ENCODE measurements at regions not wholly inside any gene's neighbourhood (a gene's known extent, or its start where the extent isn't known, plus 50 kb on each side); places are given as distances from the start of the nearest gene placed in this dataset.

DNA sequence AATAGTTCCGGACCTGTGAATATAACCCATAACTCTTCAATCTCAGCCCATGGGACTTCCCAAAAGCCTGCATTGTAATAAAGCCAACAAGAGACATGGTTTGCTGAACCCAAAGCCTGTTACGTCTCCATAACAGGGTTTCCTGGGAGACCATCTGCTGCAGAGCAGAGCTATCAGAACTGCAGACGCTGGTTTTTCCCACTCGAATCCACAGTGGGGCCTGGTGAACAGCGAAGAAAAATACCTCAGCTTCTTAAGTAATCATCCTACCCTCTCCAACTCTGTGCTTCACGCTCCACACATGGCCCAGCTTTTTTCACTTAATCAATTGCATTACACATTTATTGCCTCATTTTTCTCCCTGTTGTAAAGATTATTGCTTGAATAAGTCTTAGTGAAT, 409.5 kb upstream of the GRIA1 start:
- no peaks in the 10 kb centered on the region for H3K4me1 Mint-ChIP-seq
- ATAC-seq (no peak), DNase-seq (no peak)
- H3K36me3 Mint-ChIP-seq (ENCODE audit: low read depth) = no peaks in the 10 kb centered on the region
- no peak overlapping the region for H3K27ac Mint-ChIP-seq
- H3K27me3 Mint-ChIP-seq = no peaks in the 10 kb centered on the region
- H3K9me3 ChIP-seq (ENCODE audit: control insufficient read depth, low read length, poor library complexity, severe bottlenecking) = no peaks in the 10 kb centered on the region
- no peak overlapping the region for H3K4me3 Mint-ChIP-seq

DNA sequence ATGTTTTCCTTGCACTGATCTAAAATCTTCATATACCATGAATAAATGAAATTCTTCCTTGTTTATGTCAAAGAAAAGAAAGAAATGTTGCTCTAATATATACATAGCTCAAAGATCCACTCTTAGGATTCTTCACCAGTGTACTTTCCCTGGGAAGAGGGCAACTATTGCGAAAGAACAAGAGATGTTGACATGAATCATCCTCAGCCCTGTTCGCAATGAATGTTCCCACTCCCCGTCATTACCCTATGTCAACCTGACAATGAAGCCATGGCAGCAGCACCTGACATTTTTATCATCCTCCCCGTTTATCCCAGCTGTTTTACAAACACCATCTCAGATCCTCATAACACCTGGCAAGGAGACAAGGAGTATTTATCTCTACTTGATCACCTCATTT, 409.1 kb upstream of the GRIA1 start:
- Mint-ChIP-seq H3K27me3 (no peaks in the 10 kb centered on the region), H3K36me3 (ENCODE audit: low read depth) (no peaks in the 10 kb centered on the region), H3K4me3 (no peak overlapping the region), H3K4me1 (no peaks in the 10 kb centered on the region), H3K27ac (no peak overlapping the region)
- DNase-seq = no peak
- H3K9me3 ChIP-seq (ENCODE audit: control insufficient read depth, low read length, poor library complexity, severe bottlenecking) = no peaks in the 10 kb centered on the region
- no peak for ATAC-seq

DNA sequence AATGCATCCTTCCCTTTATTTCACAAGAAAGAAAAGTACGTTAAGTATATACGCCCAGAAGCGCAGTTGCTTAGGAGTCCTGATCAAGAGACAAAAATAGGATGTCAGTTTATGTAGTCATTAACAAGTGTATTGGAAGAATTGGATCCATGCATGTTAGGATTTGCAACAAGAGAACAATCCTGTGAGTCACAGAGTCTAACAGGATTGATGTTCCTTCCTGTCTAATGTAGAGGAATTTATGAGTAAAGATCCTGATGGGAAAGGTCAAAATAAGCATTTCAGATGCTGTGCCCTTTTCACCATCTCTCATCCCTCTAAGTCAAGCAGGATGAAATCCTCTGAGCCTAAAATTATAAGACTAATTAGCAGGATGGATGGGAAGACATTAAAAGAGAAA, 406.0 kb upstream of the GRIA1 start:
- no peak overlapping the region for H3K4me3 Mint-ChIP-seq
- ATAC-seq (no peak), DNase-seq (no peak)
- no peaks in the 10 kb centered on the region for H3K36me3 Mint-ChIP-seq (ENCODE audit: low read depth)
- H3K27ac Mint-ChIP-seq = no peak overlapping the region
- no peaks in the 10 kb centered on the region for H3K9me3 ChIP-seq (ENCODE audit: control insufficient read depth, low read length, poor library complexity, severe bottlenecking)
- no peaks in the 10 kb centered on the region for H3K4me1 Mint-ChIP-seq
- no peaks in the 10 kb centered on the region for H3K27me3 Mint-ChIP-seq

DNA sequence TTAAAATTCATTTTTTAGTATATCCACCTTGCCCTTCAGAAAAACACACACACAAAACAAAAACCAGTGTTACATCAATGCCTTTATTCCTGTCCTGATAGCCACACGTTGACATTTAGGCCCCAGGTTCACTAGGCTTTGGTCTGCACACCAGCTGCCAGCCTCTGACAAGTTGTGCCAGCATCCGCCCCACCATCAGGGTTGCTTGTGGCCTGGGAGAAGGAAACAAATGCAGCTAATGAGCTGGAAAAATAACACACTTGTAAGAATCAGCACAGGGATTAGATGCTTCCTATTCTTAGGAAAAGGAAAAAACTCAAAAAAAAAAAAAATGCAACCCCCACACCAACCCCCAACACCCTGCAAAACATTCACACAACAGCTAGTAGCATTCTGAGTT, 404.0 kb upstream of the GRIA1 start:
- Mint-ChIP-seq H3K36me3 (ENCODE audit: low read depth) (no peaks in the 10 kb centered on the region), H3K4me1 (no peaks in the 10 kb centered on the region), H3K4me3 (no peak overlapping the region), H3K27ac (no peak overlapping the region), H3K27me3 (no peaks in the 10 kb centered on the region)
- no peaks in the 10 kb centered on the region for H3K9me3 ChIP-seq (ENCODE audit: control insufficient read depth, low read length, poor library complexity, severe bottlenecking)
- DNase-seq = no peak
- no peak for ATAC-seq

DNA sequence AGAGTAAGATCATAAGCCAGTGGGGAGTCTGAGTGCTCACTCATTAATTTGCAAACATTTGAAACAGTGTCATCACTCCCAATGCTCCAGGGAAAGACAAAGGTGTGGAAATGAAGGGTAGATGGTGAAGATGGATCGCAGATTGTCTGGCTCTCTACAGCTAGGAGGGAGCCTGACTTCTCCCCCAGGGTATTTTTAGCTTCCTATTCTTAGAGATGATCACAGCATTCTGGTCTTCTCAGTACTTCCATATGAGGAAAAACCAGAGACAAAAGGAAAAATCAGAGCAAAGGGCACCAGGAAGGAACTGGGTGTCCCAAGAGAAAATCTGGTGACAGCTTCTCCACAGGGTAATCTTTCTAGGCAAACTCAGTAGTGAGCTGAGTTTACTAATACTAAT, 401.9 kb upstream of the GRIA1 start:
- Mint-ChIP-seq H3K27me3 (no peaks in the 10 kb centered on the region), H3K4me3 (no peak overlapping the region), H3K27ac (no peak overlapping the region), H3K4me1 (no peaks in the 10 kb centered on the region), H3K36me3 (ENCODE audit: low read depth) (no peaks in the 10 kb centered on the region)
- H3K9me3 ChIP-seq (ENCODE audit: control insufficient read depth, low read length, poor library complexity, severe bottlenecking) = no peaks in the 10 kb centered on the region
- DNase-seq (no peak), ATAC-seq (no peak)

DNA sequence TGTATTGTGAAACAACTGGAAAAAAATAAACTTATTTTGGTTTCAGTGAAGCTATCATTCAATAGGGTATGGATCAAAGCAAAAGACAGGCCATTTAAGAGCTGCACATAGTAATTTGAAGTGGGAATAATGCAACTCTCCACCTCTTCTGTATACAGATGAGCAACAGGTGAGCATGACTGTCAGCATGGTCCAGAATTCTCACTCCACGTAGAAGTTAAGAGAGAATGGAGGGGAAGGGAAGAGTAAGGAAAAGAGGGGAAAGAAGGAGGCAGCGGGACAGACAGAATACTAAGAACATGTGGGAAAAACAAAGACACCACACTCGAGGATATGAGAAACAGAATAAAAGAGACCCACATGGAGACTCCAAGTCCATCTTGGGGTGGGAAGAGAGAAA, 396.1 kb upstream of the GRIA1 start:
- ATAC-seq (no peak), DNase-seq (no peak)
- Mint-ChIP-seq H3K36me3 (ENCODE audit: low read depth) (no peaks in the 10 kb centered on the region), H3K27me3 (no peaks in the 10 kb centered on the region), H3K4me3 (no peak overlapping the region), H3K4me1 (no peaks in the 10 kb centered on the region), H3K27ac (no peak overlapping the region)
- H3K9me3 ChIP-seq (ENCODE audit: control insufficient read depth, low read length, poor library complexity, severe bottlenecking) = no peaks in the 10 kb centered on the region

DNA sequence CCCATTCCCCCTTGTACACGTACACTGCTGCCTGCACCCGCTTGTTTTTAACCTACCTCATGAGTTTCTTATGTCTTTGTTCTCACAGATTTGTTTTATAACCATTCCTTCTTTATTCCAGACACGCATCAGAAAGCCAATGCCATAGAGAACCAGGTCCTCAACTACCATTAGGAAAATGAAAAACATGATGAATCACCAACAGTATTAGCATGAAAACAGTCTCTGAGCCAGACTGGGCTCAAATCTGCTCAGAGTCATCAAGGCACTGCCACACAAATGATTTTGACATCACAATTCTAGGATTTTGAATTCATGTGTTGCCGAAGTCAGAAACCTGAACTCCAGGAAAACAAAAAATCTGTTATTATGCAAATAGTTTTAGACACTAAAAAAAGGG, 394.1 kb upstream of the GRIA1 start:
- DNase-seq (no peak), ATAC-seq (no peak)
- Mint-ChIP-seq H3K36me3 (ENCODE audit: low read depth) (no peaks in the 10 kb centered on the region), H3K4me1 (no peaks in the 10 kb centered on the region), H3K4me3 (no peak overlapping the region), H3K27me3 (no peaks in the 10 kb centered on the region), H3K27ac (no peak overlapping the region)
- H3K9me3 ChIP-seq (ENCODE audit: control insufficient read depth, low read length, poor library complexity, severe bottlenecking) = no peaks in the 10 kb centered on the region

DNA sequence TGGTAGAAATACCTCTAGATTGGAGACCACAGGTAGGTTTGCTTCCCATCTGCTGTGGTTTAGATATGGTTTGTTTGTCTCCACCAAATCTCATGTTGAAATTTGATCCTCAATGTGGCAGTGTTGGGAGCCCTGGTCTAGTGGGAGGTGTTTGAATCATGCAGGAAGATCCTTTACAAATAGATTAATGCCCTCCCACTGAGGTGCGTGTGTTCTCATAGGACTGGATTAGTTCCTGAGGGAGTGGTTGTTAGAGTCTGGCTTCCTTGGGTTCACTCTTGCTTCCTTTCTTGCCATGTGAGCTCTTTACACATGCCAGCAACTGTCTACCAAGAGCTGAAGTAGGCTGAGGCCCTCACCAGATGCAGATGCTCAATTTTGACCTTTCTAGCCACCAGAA, 391.1 kb upstream of the GRIA1 start:
- H3K36me3 Mint-ChIP-seq (ENCODE audit: low read depth) = no peaks in the 10 kb centered on the region
- DNase-seq (no peak), ATAC-seq (no peak)
- no peaks in the 10 kb centered on the region for H3K27me3 Mint-ChIP-seq
- H3K4me1 Mint-ChIP-seq = no peaks in the 10 kb centered on the region
- H3K4me3 Mint-ChIP-seq = no peak overlapping the region
- H3K9me3 ChIP-seq (ENCODE audit: control insufficient read depth, low read length, poor library complexity, severe bottlenecking) = no peaks in the 10 kb centered on the region
- no peak overlapping the region for H3K27ac Mint-ChIP-seq

DNA sequence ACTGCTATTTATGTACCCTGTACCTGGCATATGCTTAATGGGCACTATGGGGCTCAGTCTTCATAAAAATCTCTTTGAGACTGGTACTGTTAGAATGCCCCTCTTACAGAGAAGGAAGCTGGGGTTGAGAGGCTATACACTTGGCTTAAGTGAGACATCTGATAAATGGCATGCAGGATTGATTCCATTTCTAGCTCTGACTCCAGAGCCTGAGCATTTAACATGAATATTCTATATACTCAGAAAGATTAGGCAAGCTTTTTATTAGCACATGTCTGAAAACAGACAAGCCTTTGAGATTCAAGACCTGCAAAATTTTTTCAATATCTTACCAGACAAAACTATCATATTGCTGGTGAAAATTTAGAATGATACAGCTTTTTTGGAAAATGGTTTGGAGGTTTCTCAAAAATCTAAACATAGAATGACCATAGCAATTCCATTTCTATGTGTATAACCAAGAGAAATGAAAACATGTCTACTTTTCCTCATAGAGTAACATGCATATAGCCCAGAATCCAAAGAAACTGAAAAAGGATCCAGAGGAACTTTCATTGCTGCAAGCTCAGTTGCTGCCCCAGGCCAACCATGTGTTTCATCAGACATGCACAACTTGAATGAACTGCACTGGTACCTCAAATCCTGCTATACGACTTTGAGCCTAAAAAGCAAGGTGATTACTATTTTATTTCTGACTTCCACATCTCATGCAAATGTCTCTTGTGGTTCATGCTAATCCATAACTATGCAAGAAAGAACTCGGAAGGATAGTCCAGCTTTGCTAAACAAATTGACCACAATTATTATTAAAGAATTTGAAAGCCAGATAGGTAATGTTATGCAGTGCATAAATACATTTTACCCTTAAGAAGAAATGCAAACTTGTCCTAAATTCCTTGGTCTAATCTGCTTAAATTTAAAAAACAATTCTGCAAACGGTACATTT, 389.0 kb upstream of the GRIA1 start:
- no peak overlapping the region for H3K4me3 Mint-ChIP-seq
- no peak for ATAC-seq

DNA sequence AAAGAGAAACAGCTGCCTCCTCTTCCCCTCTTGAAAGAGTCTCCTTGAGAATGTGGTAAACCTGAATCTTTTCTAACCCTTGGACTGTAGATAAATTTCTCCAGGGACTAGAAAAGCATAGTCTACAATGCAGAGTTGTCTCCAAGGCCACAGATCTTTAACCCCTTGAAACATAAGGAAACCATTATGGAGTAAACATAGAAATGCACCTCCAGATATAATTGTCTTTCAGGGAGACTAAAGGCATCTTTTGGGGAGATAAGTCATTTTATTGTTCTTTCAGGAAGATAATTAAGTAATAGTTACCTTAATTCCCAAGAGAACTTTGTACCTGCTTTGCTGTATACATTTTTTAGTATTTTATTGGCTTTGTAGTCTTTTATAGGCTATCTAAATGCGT, 373.6 kb upstream of the GRIA1 start:
- DNase-seq (no peak), ATAC-seq (no peak)
- H3K4me3 Mint-ChIP-seq = no peak overlapping the region
- H3K27ac Mint-ChIP-seq = no peak overlapping the region
- no peaks in the 10 kb centered on the region for H3K9me3 ChIP-seq (ENCODE audit: control insufficient read depth, low read length, poor library complexity, severe bottlenecking)
- H3K36me3 Mint-ChIP-seq (ENCODE audit: low read depth) = no peaks in the 10 kb centered on the region
- H3K27me3 Mint-ChIP-seq = no peaks in the 10 kb centered on the region
- no peaks in the 10 kb centered on the region for H3K4me1 Mint-ChIP-seq

More for the DNA sequence above, 389.0 kb upstream of the GRIA1 start:
- H3K4me1 Mint-ChIP-seq = no peaks in the 10 kb centered on the region
- H3K36me3 Mint-ChIP-seq (ENCODE audit: low read depth) = no peaks in the 10 kb centered on the region
- no peaks in the 10 kb centered on the region for H3K27me3 Mint-ChIP-seq
- H3K27ac Mint-ChIP-seq = no peak overlapping the region
- no peak for DNase-seq
- H3K9me3 ChIP-seq (ENCODE audit: control insufficient read depth, low read length, poor library complexity, severe bottlenecking) = no peaks in the 10 kb centered on the region

DNA sequence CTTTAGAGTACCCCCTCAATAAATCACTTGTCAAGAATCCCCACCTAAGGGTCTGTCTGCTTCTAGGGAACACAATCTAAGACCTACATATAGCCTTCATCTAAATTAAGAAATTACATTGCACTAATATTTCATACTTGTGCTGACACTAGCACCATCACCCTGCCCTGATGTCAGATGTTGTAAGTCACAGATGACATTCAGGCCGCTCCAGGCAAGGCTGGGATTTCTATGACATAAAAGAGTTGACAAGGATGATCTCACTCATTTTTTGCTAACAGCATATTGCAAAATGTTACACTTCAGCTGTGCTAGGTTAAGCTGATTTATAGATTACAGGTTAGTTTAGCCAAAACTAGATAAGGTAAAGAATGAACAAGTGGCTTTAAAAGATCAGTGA, 372.5 kb upstream of the GRIA1 start:
- DNase-seq (no peak), ATAC-seq (no peak)
- Mint-ChIP-seq H3K27ac (no peak overlapping the region), H3K27me3 (no peaks in the 10 kb centered on the region), H3K4me3 (no peak overlapping the region), H3K4me1 (no peaks in the 10 kb centered on the region), H3K36me3 (ENCODE audit: low read depth) (no peaks in the 10 kb centered on the region)
- no peaks in the 10 kb centered on the region for H3K9me3 ChIP-seq (ENCODE audit: control insufficient read depth, low read length, poor library complexity, severe bottlenecking)

DNA sequence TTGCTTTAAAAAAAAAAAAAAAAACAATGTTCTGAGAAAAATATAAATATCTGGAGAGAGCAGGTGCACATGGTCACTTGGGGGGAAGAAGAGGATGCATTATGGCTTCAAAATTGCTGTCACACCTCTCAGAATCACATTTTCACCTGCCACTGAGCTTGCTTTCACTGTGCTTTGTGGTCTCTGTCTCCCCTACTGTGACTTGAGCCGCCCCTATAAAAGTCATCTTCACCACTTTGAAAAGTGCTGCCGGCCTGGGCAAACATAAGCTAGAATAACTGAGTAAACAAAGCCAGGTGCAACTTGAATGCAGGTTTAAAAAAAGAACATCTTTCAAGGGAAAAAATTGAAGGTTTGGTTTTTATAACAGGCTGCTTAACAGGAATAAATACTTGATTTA, 368.1 kb upstream of the GRIA1 start:
- Mint-ChIP-seq H3K27ac (no peak overlapping the region), H3K36me3 (ENCODE audit: low read depth) (no peaks in the 10 kb centered on the region), H3K27me3 (no peaks in the 10 kb centered on the region), H3K4me1 (no peaks in the 10 kb centered on the region), H3K4me3 (no peak overlapping the region)
- no peaks in the 10 kb centered on the region for H3K9me3 ChIP-seq (ENCODE audit: control insufficient read depth, low read length, poor library complexity, severe bottlenecking)
- no peak for ATAC-seq
- DNase-seq = no peak

DNA sequence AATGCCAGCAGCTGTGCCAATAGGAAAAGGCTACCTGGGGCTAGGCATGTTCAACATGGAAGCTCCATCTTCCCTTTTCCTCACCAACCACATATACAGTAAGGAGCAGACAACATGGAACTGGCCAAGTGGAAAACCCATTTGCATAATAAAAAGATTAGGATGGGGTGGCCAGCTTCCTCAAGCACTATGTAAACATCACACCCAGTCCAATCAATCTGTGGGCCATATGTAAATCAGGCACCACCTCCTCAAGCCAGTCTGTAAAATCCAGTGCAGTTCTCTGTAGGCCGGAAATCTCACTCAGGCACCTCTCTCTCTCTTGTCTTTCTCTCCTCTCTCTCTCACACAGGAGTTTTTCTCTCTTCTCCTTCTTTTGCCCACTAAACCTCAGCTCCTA, 360.2 kb upstream of the GRIA1 start:
- H3K36me3 Mint-ChIP-seq (ENCODE audit: low read depth) = no peaks in the 10 kb centered on the region
- no peak for ATAC-seq

DNA sequence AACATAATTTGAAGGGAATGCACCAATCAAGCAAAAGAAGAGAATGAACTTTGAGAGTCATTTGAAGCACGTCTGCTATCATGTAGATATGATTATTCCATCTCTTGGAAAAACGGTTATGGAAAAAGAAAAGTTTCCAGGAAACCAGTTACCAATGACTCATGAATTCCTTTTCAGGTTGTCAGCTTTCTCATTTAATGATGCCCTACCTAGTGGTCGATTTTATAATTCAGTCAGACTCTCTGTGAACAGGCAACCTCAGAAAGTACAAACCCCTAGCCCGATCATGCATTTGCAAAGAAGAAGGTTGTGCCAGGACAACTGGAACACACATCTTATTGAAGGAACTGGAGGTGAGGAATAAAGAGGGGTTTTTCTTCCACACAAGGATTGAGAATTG, 355.1 kb upstream of the GRIA1 start:
- Mint-ChIP-seq H3K4me1 (no peaks in the 10 kb centered on the region), H3K4me3 (no peak overlapping the region), H3K27me3 (no peaks in the 10 kb centered on the region), H3K36me3 (ENCODE audit: low read depth) (no peaks in the 10 kb centered on the region), H3K27ac (no peak overlapping the region)
- no peaks in the 10 kb centered on the region for H3K9me3 ChIP-seq (ENCODE audit: control insufficient read depth, low read length, poor library complexity, severe bottlenecking)
- DNase-seq (no peak), ATAC-seq (no peak)

More for the DNA sequence above, 360.2 kb upstream of the GRIA1 start:
- DNase-seq = no peak
- Mint-ChIP-seq H3K27me3 (no peaks in the 10 kb centered on the region), H3K4me3 (no peak overlapping the region), H3K27ac (no peak overlapping the region), H3K4me1 (no peaks in the 10 kb centered on the region)
- no peaks in the 10 kb centered on the region for H3K9me3 ChIP-seq (ENCODE audit: control insufficient read depth, low read length, poor library complexity, severe bottlenecking)

Data from T-helper 17 cell (primary cell).